Hepatocyte (in vitro differentiated cells): ENCODE measurements at regions not wholly inside any gene's neighbourhood (a gene's known extent, or its start where the extent isn't known, plus 50 kb on each side); places are given as distances from the start of the nearest gene placed in this dataset.

ENCODE experiments used
- DNase-seq: peaks from one replicate; pipeline ENCODE4 v3.0.0-alpha.2; 2016; ENCODE audit warnings: low spot score
- H2AFZ ChIP-seq: fragments of 200-600 bp; sonication (generic); 2 replicates; pipeline ENCODE4 v1.6.0; 2016; ENCODE audit warnings: antibody characterized with exemption, mild to moderate bottlenecking
- H3K27ac ChIP-seq: fragments of 200-600 bp; sonication (generic); 2 replicates; pipeline ENCODE4 v1.5.1; 2016; ENCODE audit warnings: mild to moderate bottlenecking
- H3K27me3 ChIP-seq: fragments of 200-600 bp; sonication (generic); 2 replicates; pipeline ENCODE4 v1.6.1; 2016
- H3K36me3 ChIP-seq: fragments of 200-600 bp; sonication (generic); replicated peaks from 2 replicates; pipeline ENCODE4 v1.5.1; 2016; ENCODE audit warnings: low read depth; ENCODE audit not compliant: insufficient read depth
- H3K4me1 ChIP-seq: fragments of 200-600 bp; sonication (generic); 2 replicates; pipeline ENCODE4 v1.5.1; 2016; ENCODE audit warnings: mild to moderate bottlenecking, moderate library complexity; ENCODE audit not compliant: insufficient read depth
- H3K4me2 ChIP-seq: fragments of 200-600 bp; sonication (generic); 2 replicates; pipeline ENCODE4 v1.6.0; 2016
- H3K4me3 ChIP-seq: fragments of 200-600 bp; sonication (generic); 2 replicates; pipeline ENCODE4 v1.5.1; 2016; ENCODE audit warnings: mild to moderate bottlenecking
- H3K79me2 ChIP-seq: fragments of 200-600 bp; sonication (generic); 2 replicates; pipeline ENCODE4 v1.6.0; 2017; ENCODE audit warnings: mild to moderate bottlenecking
- H3K9me2 ChIP-seq: fragments of 200-600 bp; sonication (generic); replicated peaks from 2 replicates; pipeline ENCODE4 v1.6.0; 2017; ENCODE audit warnings: mild to moderate bottlenecking; ENCODE audit not compliant: insufficient read depth
- H3K9me3 ChIP-seq: fragments of 200-600 bp; sonication (generic); 2 replicates; pipeline ENCODE4 v1.5.1; 2016; ENCODE audit warnings: low read depth, mild to moderate bottlenecking
- H4K20me1 ChIP-seq: fragments of 200-600 bp; sonication (generic); 2 replicates; pipeline ENCODE4 v1.6.0; 2016; ENCODE audit warnings: mild to moderate bottlenecking; ENCODE audit not compliant: insufficient read depth, poor library complexity, severe bottlenecking
- EZH2 ChIP-seq: fragments of 200-600 bp; sonication (generic); IDR thresholded peaks from 2 replicates; pipeline ENCODE4 v1.6.1; 2016; ENCODE audit warnings: antibody characterized with exemption, mild to moderate bottlenecking, borderline replicate concordance
- EZH2phosphoT487 ChIP-seq: fragments of 200-600 bp; sonication (generic); IDR thresholded peaks from one replicate; pipeline ENCODE4 v1.6.1; 2018; ENCODE audit warnings: antibody characterized with exemption, mild to moderate bottlenecking, low read depth, moderate library complexity; ENCODE audit not compliant: unreplicated experiment, severe bottlenecking
- WGBS: methylation state at CpG from one replicate; pipeline ENCODE4 v1.1.6; 2016; ENCODE audit warnings: low lambda C conversion rate; ENCODE audit errors: missing lambda C conversion rate; 5-methylcytosine and 5-hydroxymethylcytosine counted together
- TF ChIP-seq, protein P1 (sequence below): fragments of 200-600 bp; sonication (generic); IDR thresholded peaks from 2 replicates; pipeline ENCODE4 v1.5.1; 2016; ENCODE audit warnings: antibody characterized with exemption, mild to moderate bottlenecking; ENCODE audit not compliant: poor library complexity

DNA sequence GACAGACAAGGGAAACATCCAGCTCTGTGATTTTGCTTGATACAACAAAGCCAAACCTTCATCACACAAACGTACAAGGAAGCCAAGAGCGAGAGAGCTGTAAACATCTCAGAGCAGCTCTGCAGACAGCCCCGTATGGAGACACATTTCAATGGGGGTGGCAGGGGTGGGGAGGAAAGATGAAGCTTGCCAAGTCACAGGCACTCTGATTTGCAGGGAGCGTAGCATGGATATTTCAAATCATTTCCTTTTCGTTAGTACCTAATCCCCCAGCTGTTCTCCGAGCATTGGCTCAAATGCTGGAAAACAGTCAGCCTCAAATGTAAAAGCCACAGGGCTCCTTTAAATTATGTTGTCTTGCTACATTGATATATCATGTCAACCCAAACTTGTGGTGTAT lies 458.9 kb upstream of the CADM1 start:
- H2AFZ ChIP-seq, result no peak overlapping the region
- no peak for DNase-seq

DNA sequence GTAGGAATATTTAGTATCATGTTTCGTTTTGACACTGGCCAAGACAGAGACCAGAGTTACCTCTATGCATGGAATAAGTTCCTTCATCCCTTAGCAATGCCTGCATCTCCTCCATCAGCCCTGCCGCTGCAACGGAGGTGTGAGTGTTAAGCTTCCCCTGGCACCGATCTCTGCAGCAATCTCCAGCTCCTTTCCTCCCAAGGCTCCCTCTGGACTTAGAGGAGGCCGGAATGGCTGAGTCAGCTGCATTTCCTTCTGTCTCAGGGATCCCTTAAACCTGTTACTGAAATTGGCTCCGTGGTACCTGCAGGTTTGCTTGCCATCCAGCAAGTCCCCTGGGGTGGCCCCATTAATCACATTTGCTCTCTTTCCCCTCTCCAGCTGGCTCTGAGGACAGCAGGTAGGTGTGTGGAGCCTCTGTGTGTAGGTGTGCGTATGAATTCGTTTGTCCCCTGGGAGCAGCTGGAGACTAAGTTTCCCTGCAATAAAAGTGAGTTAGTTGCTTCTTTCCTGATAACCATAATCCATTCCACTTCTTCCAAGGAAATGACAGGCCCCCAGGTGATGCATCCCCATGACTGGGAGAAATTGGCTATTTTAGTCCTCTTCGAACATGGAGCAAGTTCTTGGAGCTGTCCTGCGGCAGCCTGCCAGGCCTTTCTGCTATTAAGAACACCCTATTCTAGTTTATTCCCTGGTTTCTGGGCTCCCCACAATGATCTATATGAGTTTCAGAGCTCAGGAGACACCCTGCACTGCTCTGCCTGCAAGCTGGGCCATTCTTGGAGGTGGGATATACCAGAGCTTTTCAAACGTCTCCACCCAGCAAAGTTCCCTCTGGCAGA lies 457.2 kb upstream of the CADM1 start:
- H3K4me3 ChIP-seq, result no peak overlapping the region
- TF ChIP-seq, protein P1, sequence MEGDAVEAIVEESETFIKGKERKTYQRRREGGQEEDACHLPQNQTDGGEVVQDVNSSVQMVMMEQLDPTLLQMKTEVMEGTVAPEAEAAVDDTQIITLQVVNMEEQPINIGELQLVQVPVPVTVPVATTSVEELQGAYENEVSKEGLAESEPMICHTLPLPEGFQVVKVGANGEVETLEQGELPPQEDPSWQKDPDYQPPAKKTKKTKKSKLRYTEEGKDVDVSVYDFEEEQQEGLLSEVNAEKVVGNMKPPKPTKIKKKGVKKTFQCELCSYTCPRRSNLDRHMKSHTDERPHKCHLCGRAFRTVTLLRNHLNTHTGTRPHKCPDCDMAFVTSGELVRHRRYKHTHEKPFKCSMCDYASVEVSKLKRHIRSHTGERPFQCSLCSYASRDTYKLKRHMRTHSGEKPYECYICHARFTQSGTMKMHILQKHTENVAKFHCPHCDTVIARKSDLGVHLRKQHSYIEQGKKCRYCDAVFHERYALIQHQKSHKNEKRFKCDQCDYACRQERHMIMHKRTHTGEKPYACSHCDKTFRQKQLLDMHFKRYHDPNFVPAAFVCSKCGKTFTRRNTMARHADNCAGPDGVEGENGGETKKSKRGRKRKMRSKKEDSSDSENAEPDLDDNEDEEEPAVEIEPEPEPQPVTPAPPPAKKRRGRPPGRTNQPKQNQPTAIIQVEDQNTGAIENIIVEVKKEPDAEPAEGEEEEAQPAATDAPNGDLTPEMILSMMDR, result no peak
- no peak for TF ChIP-seq EZH2
- no peak for TF ChIP-seq EZH2phosphoT487
- WGBS, result 62% methylated on average over 11 of the region's 11 CpGs
- no peaks in the 10 kb centered on the region for H3K36me3 ChIP-seq
- H3K4me2 ChIP-seq, result no peak overlapping the region
- no peak overlapping the region for H2AFZ ChIP-seq
- no peaks in the 10 kb centered on the region for H4K20me1 ChIP-seq
- H3K79me2 ChIP-seq, result no peaks in the 10 kb centered on the region
- H3K9me3 ChIP-seq, result no peaks in the 10 kb centered on the region
- DNase-seq, result peak; percentile 33
- no peak overlapping the region for H3K27ac ChIP-seq
- no peaks in the 10 kb centered on the region for H3K9me2 ChIP-seq
- peaks cover 8% of the 10 kb centered on the region for H3K27me3 ChIP-seq
- H3K4me1 ChIP-seq, result no peaks in the 10 kb centered on the region

More for the DNA sequence above, 458.9 kb upstream of the CADM1 start:
- Histone ChIP-seq H3K4me1 (peaks cover 5% of the 10 kb centered on the region), H3K79me2 (no peaks in the 10 kb centered on the region), H3K36me3 (no peaks in the 10 kb centered on the region), H4K20me1 (no peaks in the 10 kb centered on the region), H3K27me3 (peaks cover 6% of the 10 kb centered on the region), H3K9me2 (no peaks in the 10 kb centered on the region), H3K27ac (no peak overlapping the region), H3K4me3 (no peak overlapping the region), H3K4me2 (no peak overlapping the region), H3K9me3 (no peaks in the 10 kb centered on the region)
- 52% methylated on average over 6 of the region's 6 CpGs for whole genome bisulfite sequencing
- TF ChIP-seq, protein P1, result no peak
- TF ChIP-seq EZH2phosphoT487, result no peak
- TF ChIP-seq EZH2, result no peak

DNA sequence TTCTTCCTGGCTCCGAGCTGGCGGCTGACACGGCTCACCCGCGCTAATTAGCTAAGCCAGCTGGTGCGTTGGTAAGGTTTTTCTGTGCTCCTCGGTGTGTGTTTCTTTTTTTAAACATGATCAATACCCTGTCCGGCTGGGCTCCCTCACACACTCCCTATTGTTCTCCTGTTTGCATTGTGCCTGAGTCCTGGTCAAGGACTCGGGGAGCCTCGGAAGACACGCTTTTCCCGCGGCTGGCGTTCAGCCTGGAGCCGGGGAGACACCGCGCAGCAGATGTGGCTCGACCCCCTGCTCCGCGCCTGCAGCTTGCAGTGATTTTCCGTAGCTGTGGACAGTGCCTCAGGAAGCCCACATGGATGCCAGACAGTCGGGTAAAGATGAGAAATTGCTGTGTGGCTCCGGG lies 454.9 kb upstream of the CADM1 start:
- no peaks in the 10 kb centered on the region for H3K9me3 ChIP-seq
- no peak for DNase-seq
- H3K79me2 ChIP-seq, result no peaks in the 10 kb centered on the region
- 85% methylated on average over 23 of the region's 23 CpGs for WGBS
- no peaks in the 10 kb centered on the region for H3K9me2 ChIP-seq
- H3K27ac ChIP-seq, result no peak overlapping the region
- H3K4me3 ChIP-seq, result no peak overlapping the region
- H4K20me1 ChIP-seq, result no peaks in the 10 kb centered on the region
- no peaks in the 10 kb centered on the region for H3K36me3 ChIP-seq
- H3K27me3 ChIP-seq, result peaks cover 15% of the 10 kb centered on the region
- H3K4me1 ChIP-seq, result no peaks in the 10 kb centered on the region
- TF ChIP-seq EZH2phosphoT487 (no peak), EZH2 (no peak)
- TF ChIP-seq, protein P1, result no peak
- no peak overlapping the region for H2AFZ ChIP-seq
- H3K4me2 ChIP-seq, result no peak overlapping the region
